Mesodermal cell (in vitro differentiated cells): ENCODE measurements at regions not wholly inside any gene's neighbourhood (a gene's known extent, or its start where the extent isn't known, plus 50 kb on each side); places are given as distances from the start of the nearest gene placed in this dataset.

ENCODE experiments used
- H3K27ac ChIP-seq: 2 replicates; pipeline ENCODE4 v1.7.0; 2013; ENCODE audit warnings: mild to moderate bottlenecking, low read depth, low read length, moderate library complexity; ENCODE audit not compliant: severe bottlenecking
- H3K36me3 ChIP-seq: 2 replicates; pipeline ENCODE4 v1.7.1; 2013; ENCODE audit warnings: mild to moderate bottlenecking, low read length, moderate library complexity; ENCODE audit not compliant: control insufficient read depth, insufficient read depth
- H3K4me1 ChIP-seq: one replicate; pipeline ENCODE4 v1.7.1; 2013; ENCODE audit warnings: mild to moderate bottlenecking, low read length; ENCODE audit not compliant: insufficient read depth, control insufficient read depth, poor library complexity, severe bottlenecking
- H3K4me3 ChIP-seq: 2 replicates; pipeline ENCODE4 v1.7.0; 2013; ENCODE audit warnings: low read length, control low read depth, mild to moderate bottlenecking; ENCODE audit not compliant: insufficient read depth, poor library complexity, severe bottlenecking; ENCODE audit errors: extremely low read depth
- H3K9me3 ChIP-seq: 2 replicates; pipeline ENCODE4 v1.7.1; 2013; ENCODE audit warnings: mild to moderate bottlenecking, low read length, moderate library complexity; ENCODE audit not compliant: control insufficient read depth
- WGBS, 2 experiments: methylation state at CpG; one replicate each; pipeline ENCODE4 v1.1.5; 2013; ENCODE audit warnings: missing lambda C conversion rate in 2 of 2; ENCODE audit not compliant: insufficient coverage in 2 of 2; 5-methylcytosine and 5-hydroxymethylcytosine counted together

GRCh38 chr6:14661691-14662090, 544.1 kb downstream of the CD83 start:
- no peaks in the 10 kb centered on the region for H3K36me3 ChIP-seq
- WGBS, 2 experiments = 76 to 96% methylated on average over 3 of the region's 3 CpGs
- peaks cover 26% of the 10 kb centered on the region for H3K4me1 ChIP-seq
- no peak overlapping the region for H3K27ac ChIP-seq
- no peak overlapping the region for H3K4me3 ChIP-seq
- H3K9me3 ChIP-seq = no peaks in the 10 kb centered on the region

GRCh38 chr6:14664112-14664601, 546.6 kb downstream of the CD83 start:
- no peaks in the 10 kb centered on the region for H3K9me3 ChIP-seq
- peaks cover 26% of the 10 kb centered on the region for H3K4me1 ChIP-seq
- no peak overlapping the region for H3K27ac ChIP-seq
- no peak overlapping the region for H3K4me3 ChIP-seq
- no peaks in the 10 kb centered on the region for H3K36me3 ChIP-seq
- 71 to 79% methylated on average over 4 to 6 of the region's 6 CpGs for WGBS, 2 experiments

- WGBS, 2 experiments = 74% methylated on average over 5 to 6 of the region's 11 CpGs
- Histone ChIP-seq H3K27ac (no peak overlapping the region), H3K4me1 (peaks cover 26% of the 10 kb centered on the region), H3K4me3 (no peak overlapping the region), H3K36me3 (no peaks in the 10 kb centered on the region), H3K9me3 (no peaks in the 10 kb centered on the region)
Observed at GRCh38 chr6:14664621-14665315, 547.2 kb downstream of the CD83 start.

DNA sequence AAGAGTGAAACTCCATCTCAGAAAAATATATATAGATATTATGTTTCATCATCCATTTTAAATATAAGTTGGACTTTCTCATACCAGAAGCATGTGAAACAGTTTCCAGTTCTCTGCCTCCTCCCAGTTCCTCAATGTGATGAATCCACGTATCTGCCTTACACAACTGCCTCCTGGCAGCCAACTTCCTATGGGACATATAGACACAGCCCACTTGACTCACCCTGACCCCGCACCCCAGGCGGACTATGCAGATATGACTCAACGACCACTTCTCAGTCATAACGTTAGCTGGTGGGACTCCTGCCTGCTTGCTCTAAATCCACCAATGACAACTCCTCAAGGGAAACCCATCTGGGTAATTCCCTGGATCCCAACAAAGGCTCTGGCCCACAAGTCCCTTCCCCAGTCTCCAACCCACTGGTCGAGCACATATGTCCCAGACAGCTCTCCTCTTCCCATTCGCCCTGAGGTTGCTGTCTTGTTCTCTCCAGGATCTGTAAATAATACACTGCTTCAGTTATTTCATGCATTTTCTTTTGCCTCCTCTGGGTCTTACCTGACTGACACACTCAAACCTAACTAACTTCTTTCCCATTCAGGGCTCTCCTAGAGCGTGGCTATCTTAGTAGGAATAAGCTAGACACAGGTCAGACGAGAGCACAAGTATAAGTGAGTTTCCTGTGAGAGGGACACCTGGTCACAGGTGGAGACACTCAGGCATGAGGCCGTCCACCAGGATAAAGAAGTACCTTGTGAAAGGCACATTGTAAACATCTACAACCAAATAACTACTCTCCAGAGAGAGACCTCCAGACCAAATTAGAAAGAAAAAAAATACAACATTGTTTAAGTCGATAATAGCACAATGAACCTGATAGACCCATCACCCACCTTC, 548.5 kb downstream of the CD83 start:
- no peak overlapping the region for H3K27ac ChIP-seq
- H3K9me3 ChIP-seq = no peaks in the 10 kb centered on the region
- H3K4me3 ChIP-seq = no peak overlapping the region
- 92 to 94% methylated on average over 6 to 8 of the region's 11 CpGs for WGBS, 2 experiments
- peaks cover 21% of the 10 kb centered on the region for H3K4me1 ChIP-seq
- H3K36me3 ChIP-seq = no peaks in the 10 kb centered on the region

- H3K4me3 ChIP-seq = no peak overlapping the region
- no peaks in the 10 kb centered on the region for H3K36me3 ChIP-seq
- no peaks in the 10 kb centered on the region for H3K9me3 ChIP-seq
- no peak overlapping the region for H3K27ac ChIP-seq
- peaks cover 12% of the 10 kb centered on the region for H3K4me1 ChIP-seq
- 93 to 97% methylated on average over 6 to 7 of the region's 7 CpGs for WGBS, 2 experiments
Observed at GRCh38 chr6:14670806-14671205, 553.2 kb downstream of the CD83 start.

DNA sequence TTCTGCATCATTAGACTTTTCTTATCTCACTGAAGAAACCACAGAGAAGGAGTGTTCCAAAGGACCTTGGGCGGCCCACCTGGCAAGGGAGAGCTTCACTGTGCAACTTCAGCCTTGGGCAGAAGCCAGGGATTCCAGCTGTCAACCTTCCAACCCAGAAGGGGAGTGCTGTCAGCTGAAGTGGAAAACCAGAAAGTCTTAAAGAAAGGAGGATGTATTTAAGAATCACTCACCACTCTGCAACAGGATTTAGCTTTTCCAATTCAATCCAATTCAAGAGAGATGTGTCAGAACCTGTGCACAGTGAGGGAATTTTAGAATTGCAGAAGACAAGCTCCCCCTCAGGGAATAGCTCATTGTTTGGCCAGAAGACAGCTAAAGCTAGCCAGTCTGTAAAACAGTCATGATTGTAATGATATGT, 553.7 kb downstream of the CD83 start:
- Histone ChIP-seq H3K36me3 (no peaks in the 10 kb centered on the region), H3K4me1 (peaks cover 8% of the 10 kb centered on the region), H3K9me3 (no peaks in the 10 kb centered on the region), H3K4me3 (no peak overlapping the region), H3K27ac (no peak overlapping the region)
- no CpG with 5 or more reads among the region's 1 CpG for WGBS, 2 experiments

GRCh38 chr6:14671937-14672336, 554.4 kb downstream of the CD83 start:
- no peak overlapping the region for H3K4me3 ChIP-seq
- no CpG with 5 or more reads among the region's 1 CpG for WGBS, 2 experiments
- no peak overlapping the region for H3K27ac ChIP-seq
- H3K9me3 ChIP-seq = no peaks in the 10 kb centered on the region
- H3K4me1 ChIP-seq = peaks cover 8% of the 10 kb centered on the region
- no peaks in the 10 kb centered on the region for H3K36me3 ChIP-seq

DNA sequence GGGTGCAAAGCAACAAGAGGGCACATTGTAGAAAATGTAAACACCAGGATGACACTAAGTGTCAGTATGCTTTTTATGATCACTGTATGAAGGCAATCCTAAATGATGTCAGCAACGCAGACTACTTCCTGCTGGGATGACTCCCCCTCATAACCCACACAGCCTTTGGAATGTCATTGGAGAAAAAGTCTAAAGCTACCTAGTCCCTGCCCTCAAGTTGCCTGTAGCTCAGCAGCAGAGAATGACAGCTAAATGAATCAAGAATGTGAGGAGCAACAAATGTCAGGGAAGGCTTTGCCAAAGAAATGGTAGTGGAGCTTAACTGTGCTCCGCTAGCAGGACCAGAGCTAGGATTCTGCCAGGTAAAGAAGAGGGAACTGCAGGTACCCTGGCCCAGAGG, 555.6 kb downstream of the CD83 start:
- peaks cover 8% of the 10 kb centered on the region for H3K4me1 ChIP-seq
- WGBS, 2 experiments = 83 to 100% methylated on average over 1 of the region's 2 CpGs
- no peak overlapping the region for H3K27ac ChIP-seq
- H3K4me3 ChIP-seq = no peak overlapping the region
- H3K36me3 ChIP-seq = no peaks in the 10 kb centered on the region
- H3K9me3 ChIP-seq = no peaks in the 10 kb centered on the region

DNA sequence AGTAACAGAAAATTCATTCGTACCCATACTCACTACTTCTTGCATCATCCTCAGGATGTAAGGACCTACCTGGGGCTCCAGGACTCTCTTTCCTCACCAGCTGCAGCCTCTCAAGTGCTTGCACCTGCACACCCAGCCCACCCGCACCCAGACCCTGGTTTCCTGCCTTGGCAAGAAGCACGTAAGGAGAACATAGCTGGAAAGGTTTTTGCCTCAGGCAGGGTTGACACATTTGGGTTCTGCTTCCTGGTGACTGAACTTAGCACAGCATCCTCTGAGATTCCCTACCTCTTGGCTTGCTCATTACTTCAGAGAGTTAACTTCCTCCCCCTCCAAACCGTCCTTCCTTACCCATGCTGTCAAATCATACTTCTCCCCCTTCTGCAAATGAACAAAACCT, 556.9 kb downstream of the CD83 start:
- H3K4me1 ChIP-seq = peaks cover 8% of the 10 kb centered on the region
- WGBS, 2 experiments = 78 to 97% methylated on average over 3 to 4 of the region's 4 CpGs
- no peaks in the 10 kb centered on the region for H3K9me3 ChIP-seq
- no peak overlapping the region for H3K4me3 ChIP-seq
- no peak overlapping the region for H3K27ac ChIP-seq
- no peaks in the 10 kb centered on the region for H3K36me3 ChIP-seq

DNA sequence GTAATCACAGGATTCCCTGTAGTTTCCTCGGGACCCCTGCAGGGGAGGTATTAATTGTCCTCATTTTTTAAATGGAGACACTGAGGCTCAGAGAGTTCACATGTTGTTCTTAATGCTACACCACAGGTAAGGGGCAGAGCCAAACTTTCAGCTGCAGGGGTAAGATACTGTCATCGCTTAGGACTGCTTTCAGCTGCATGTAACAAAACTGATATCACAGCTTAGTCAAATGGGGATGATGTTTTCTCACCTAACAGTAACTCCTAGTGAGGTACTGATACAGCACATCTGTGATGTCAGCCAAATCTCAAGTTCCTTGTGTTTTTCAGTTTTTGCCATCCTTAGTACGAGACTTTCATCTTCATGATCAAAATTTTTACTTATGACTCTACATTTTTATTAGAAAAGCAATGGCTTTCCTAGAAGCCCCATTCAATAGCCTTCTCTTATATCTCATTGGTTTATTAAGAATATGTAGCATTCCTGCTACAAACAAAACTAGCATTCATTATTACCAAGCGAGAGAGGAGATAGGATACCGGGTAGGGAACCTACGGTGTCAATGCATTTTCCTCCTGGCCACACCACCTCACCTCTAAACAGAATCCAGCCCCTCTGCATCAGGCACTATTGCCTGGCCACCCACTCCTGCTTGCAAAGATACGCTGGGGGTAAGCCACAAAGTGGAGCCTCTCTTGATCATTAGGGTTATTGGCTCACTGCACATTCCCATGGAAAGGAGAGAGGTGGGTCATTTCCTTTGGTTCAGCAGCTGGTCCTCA, 557.5 kb downstream of the CD83 start:
- H3K36me3 ChIP-seq = no peaks in the 10 kb centered on the region
- H3K9me3 ChIP-seq = no peaks in the 10 kb centered on the region
- no peak overlapping the region for H3K27ac ChIP-seq
- peaks cover 8% of the 10 kb centered on the region for H3K4me1 ChIP-seq
- 92 to 98% methylated on average over 4 to 5 of the region's 7 CpGs for WGBS, 2 experiments
- no peak overlapping the region for H3K4me3 ChIP-seq
